ENCODE measurements at regions not wholly inside any gene's neighbourhood (a gene's known extent, or its start where the extent isn't known, plus 50 kb on each side); places are given as distances from the start of the nearest gene placed in this dataset.
A peak's percentile ranks its signal among the peaks of the same experiment; 100 is the strongest.

DNA sequence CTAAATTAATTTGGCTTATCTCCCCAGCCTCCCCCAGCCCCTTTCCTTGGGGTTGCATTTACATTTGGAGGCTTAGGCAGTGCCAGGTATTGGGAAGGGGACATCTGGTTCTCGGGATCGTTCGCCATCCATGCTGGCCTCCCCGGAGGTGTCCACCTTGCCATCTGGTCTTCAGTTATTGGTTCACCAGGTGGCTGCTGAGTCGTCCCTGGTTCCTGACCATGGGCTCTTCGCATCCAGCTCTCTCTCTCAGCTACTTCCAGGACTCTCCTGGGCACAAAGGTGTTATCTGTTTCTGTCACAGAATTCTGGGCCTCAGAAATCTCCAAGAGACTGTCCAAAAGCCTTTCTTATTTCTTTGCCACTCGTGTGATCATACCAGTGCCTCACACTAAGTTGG is 75.4 kb upstream of the SCOC start:
- no peak overlapping the region for H3K4me3 ChIP-seq (ENCODE audit: low read depth, low read length)
- DNase-seq (ENCODE audit: low read depth), result no peak
- no peak for TF ChIP-seq CTCF (IDR thresholded peaks at IDR 0.05; ENCODE audit: control insufficient read depth, extremely low read depth, insufficient read depth)

- DNase-seq (ENCODE audit: low read depth), result no peak
These were observed 76.2 kb upstream of the SCOC start for GRCh38 chr4:140297221-140297570.

GRCh38 chr4:140296335-140297220 is 76.9 kb upstream of the SCOC start:
- no peak for DNase-seq (ENCODE audit: low read depth)
- H3K4me3 ChIP-seq (ENCODE audit: low read depth, low read length), result no peak overlapping the region
- no peak for TF ChIP-seq CTCF (IDR thresholded peaks at IDR 0.05; ENCODE audit: control insufficient read depth, extremely low read depth, insufficient read depth)

More at GRCh38 chr4:140297221-140297570, 76.2 kb upstream of the SCOC start:
- TF ChIP-seq CTCF (IDR thresholded peaks at IDR 0.05; ENCODE audit: control insufficient read depth, extremely low read depth, insufficient read depth), result no peak
- H3K4me3 ChIP-seq (ENCODE audit: low read depth, low read length), result no peak overlapping the region

DNA sequence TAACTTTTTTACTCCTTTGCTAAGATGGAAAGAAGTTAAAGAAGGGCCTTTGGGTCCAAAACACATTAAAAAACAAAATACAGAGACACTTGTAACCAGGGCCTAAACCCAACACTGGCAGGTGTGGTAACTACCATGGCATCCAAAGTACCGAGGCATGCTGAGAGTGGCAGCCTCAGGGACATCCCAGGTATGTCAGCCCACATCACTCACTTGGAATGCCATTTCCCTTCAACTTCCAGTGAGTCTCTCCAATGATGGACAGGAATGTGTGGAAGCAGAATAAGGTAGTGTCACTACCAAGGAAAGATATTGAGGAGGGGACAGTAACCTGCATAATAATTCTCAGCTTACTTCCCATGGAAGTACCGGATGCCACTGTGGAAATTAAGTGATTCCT is 79.5 kb upstream of the SCOC start:
- no peak for DNase-seq (ENCODE audit: low read depth)
- no peak overlapping the region for H3K4me3 ChIP-seq (ENCODE audit: low read depth, low read length)
- no peak for TF ChIP-seq CTCF (IDR thresholded peaks at IDR 0.05; ENCODE audit: control insufficient read depth, extremely low read depth, insufficient read depth)

GRCh38 chr4:140291259-140291658 is 82.2 kb upstream of the SCOC start:
- TF ChIP-seq CTCF (IDR thresholded peaks at IDR 0.05; ENCODE audit: control insufficient read depth, extremely low read depth, insufficient read depth), result no peak
- H3K4me3 ChIP-seq (ENCODE audit: low read depth, low read length), result no peak overlapping the region
- peak; percentile 38 for DNase-seq (ENCODE audit: low read depth)

DNA sequence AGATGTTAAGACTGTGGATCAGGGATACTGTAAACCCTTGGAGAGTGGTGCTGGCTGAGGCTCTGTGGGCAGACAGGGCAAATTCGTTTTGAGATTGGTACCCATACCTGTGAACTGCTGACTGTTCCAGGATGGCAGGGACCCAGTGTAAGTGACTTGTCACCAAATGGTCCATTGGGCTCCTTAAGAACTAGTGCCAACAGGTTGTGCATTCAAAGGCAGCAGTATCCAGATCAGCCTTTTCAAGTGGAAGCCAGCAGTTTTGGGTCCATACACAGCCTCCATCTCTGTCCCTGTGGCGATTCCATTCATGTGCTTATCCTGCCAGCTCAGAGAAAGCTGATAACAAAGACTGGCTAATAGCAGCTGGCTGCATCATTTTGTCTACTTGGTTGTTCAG is 84.0 kb upstream of the SCOC start:
- no peak for DNase-seq (ENCODE audit: low read depth)
- no peak for TF ChIP-seq CTCF (IDR thresholded peaks at IDR 0.05; ENCODE audit: control insufficient read depth, extremely low read depth, insufficient read depth)
- H3K4me3 ChIP-seq (ENCODE audit: low read depth, low read length), result no peak overlapping the region

DNA sequence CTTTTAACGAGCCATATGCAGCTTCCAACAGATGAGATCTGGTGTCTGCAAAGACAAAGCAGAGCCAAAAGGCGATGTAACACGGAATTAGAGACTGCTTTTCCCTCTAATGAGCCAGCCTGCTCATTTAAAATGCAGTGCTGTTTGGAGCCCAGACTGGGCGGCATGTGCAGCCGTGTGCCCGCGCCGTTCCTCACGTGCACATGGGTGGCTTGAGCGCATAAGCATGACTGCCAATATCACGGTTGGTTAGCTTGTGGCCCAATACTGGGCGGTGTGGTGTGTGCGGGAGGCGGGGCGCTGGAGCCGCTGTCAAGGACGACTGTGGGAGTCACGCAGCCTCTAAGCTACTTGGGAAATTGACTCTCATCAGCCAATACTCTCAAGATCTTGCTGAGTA is 87.0 kb upstream of the SCOC start:
- DNase-seq (ENCODE audit: low read depth), result no peak
- no peak for TF ChIP-seq CTCF (IDR thresholded peaks at IDR 0.05; ENCODE audit: control insufficient read depth, extremely low read depth, insufficient read depth)

More for the DNA sequence above, 87.0 kb upstream of the SCOC start:
- H3K4me3 ChIP-seq (ENCODE audit: low read depth, low read length), result no peak overlapping the region
